ENCODE measurements at regions not wholly inside any gene's neighbourhood (a gene's known extent, or its start where the extent isn't known, plus 50 kb on each side); places are given as distances from the start of the nearest gene placed in this dataset.
"Not testable (repeated sequence)": the region's sequence is repeated elsewhere in the genome, so short reads cannot be mapped to it uniquely, and the experiment has no call there.

DNA sequence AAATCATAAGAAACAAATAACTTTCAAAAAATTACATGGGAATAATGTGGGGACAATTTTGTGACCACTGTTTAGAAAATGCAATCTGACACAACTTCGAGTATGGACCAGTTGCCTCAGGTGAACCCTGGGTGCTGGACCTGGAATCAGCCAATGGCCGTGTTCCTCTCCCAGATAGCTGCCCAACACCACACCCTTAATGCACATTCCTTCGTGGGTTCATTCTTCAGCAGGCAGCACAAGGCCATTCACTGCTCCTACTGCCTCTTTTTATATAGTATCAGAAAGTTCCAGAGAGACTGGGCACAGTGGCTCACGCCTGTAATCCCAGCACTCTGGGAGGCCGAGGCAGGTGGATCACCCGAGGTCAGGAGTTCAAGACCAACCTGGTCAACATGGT is 89.1 kb upstream of the PARD3 start:
- H3K4me1 ChIP-seq (ENCODE audit: insufficient read depth, low read length, poor library complexity, severe bottlenecking): peaks cover 35% of the 10 kb centered on the region
- H3K27ac ChIP-seq (ENCODE audit: low read depth, low read length, poor library complexity, severe bottlenecking): no peak overlapping the region
- ChIA-PET CTCF (no interaction called here), POLR2A (ENCODE audit: low non-redundant PET) (no interaction called here)
- H3K36me3 ChIP-seq (ENCODE audit: insufficient read depth, low read length, poor library complexity, severe bottlenecking): no peaks in the 10 kb centered on the region
- intact Hi-C loops (cut with micrococcal nuclease; ENCODE audit: unreplicated experiment): no loop called here
- no TSS peak for BruUV-seq (replicated peaks)
- no peak for DNase-seq (ENCODE audit: low spot score)
- TF ChIP-seq, protein P1, sequence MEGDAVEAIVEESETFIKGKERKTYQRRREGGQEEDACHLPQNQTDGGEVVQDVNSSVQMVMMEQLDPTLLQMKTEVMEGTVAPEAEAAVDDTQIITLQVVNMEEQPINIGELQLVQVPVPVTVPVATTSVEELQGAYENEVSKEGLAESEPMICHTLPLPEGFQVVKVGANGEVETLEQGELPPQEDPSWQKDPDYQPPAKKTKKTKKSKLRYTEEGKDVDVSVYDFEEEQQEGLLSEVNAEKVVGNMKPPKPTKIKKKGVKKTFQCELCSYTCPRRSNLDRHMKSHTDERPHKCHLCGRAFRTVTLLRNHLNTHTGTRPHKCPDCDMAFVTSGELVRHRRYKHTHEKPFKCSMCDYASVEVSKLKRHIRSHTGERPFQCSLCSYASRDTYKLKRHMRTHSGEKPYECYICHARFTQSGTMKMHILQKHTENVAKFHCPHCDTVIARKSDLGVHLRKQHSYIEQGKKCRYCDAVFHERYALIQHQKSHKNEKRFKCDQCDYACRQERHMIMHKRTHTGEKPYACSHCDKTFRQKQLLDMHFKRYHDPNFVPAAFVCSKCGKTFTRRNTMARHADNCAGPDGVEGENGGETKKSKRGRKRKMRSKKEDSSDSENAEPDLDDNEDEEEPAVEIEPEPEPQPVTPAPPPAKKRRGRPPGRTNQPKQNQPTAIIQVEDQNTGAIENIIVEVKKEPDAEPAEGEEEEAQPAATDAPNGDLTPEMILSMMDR (conservative IDR thresholded peaks at IDR 0.05; ENCODE audit: low read depth, low read length): no peak
- no peak for TF ChIP-seq EZH2 (IDR thresholded peaks at IDR 0.05; ENCODE audit: borderline replicate concordance, low read depth, low read length, poor library complexity, severe bottlenecking)
- H3K9me3 ChIP-seq (ENCODE audit: low read depth, low read length, poor library complexity, severe bottlenecking): no peaks in the 10 kb centered on the region
- H3K4me3 ChIP-seq (ENCODE audit: low read depth, low read length, poor library complexity, severe bottlenecking): no peak overlapping the region
- no peaks in the 10 kb centered on the region for H3K27me3 ChIP-seq (replicated peaks; ENCODE audit: insufficient read depth, low read depth, low read length, poor library complexity)

DNA sequence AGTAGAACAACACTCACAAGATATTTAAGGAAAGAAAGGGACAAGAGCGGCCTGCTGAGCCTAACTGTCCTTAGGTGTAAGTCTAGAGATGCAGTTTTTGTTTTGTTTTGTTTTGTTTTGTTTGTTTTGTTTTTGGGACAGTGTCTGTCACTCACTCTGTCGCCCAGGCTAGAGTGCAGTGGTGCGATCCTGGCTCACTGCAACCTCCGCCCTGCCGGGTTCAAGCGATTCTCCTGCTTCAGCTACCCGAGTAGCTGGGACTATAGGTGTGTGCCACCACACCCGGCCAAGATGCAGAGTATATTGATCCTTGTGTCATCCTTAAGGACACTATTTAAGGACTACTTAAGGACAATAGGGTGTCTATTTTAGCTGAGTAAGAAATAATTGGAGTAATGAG is 84.1 kb upstream of the PARD3 start:
- TF ChIP-seq, protein P1 (conservative IDR thresholded peaks at IDR 0.05; ENCODE audit: low read depth, low read length): no peak
- TF ChIP-seq EZH2 (IDR thresholded peaks at IDR 0.05; ENCODE audit: borderline replicate concordance, low read depth, low read length, poor library complexity, severe bottlenecking): no peak
- H3K4me3 ChIP-seq (ENCODE audit: low read depth, low read length, poor library complexity, severe bottlenecking): no peak overlapping the region
- no TSS peak for BruUV-seq (replicated peaks)
- no peaks in the 10 kb centered on the region for H3K27me3 ChIP-seq (replicated peaks; ENCODE audit: insufficient read depth, low read depth, low read length, poor library complexity)
- DNase-seq (ENCODE audit: low spot score): no peak
- POLR2A ChIA-PET (ENCODE audit: low non-redundant PET): interaction anchor here (0.6 kb wide), 1 partner anchor 47 kb away, joined by 8 read pairs; no protein-coding TSS in a partner anchor
- CTCF ChIA-PET: no interaction called here
- no peak overlapping the region for H3K27ac ChIP-seq (ENCODE audit: low read depth, low read length, poor library complexity, severe bottlenecking)
- intact Hi-C loops (cut with micrococcal nuclease; ENCODE audit: unreplicated experiment): no loop called here
- no peaks in the 10 kb centered on the region for H3K4me1 ChIP-seq (ENCODE audit: insufficient read depth, low read length, poor library complexity, severe bottlenecking)
- H3K9me3 ChIP-seq (ENCODE audit: low read depth, low read length, poor library complexity, severe bottlenecking): no peaks in the 10 kb centered on the region
- H3K36me3 ChIP-seq (ENCODE audit: insufficient read depth, low read length, poor library complexity, severe bottlenecking): no peaks in the 10 kb centered on the region

DNA sequence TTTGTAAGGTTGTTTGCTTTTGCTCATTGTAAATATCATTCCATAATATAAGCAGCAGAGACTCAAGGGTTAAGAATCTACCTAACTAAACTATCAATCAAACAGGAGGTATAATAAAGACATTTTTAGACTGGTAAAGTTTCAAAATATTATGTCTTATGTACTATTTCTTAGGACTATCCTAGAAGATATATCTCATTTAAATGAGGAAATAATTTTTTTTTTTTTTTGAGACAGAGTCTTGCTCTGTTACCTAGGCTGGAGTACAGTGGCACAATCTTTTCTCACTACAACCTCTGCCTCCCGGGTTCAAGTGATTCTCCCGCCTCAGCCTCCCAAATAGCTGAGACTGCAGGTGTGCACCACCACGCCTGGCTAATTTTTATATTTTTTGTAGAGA is 80.9 kb upstream of the PARD3 start:
- H3K9me3 ChIP-seq (ENCODE audit: low read depth, low read length, poor library complexity, severe bottlenecking): no peaks in the 10 kb centered on the region
- ChIA-PET CTCF (no interaction called here), POLR2A (ENCODE audit: low non-redundant PET) (no interaction called here)
- no peak overlapping the region for H3K27ac ChIP-seq (ENCODE audit: low read depth, low read length, poor library complexity, severe bottlenecking)
- DNase-seq (ENCODE audit: low spot score): no peak
- H3K36me3 ChIP-seq (ENCODE audit: insufficient read depth, low read length, poor library complexity, severe bottlenecking): no peaks in the 10 kb centered on the region
- H3K4me3 ChIP-seq (ENCODE audit: low read depth, low read length, poor library complexity, severe bottlenecking): no peak overlapping the region
- no peaks in the 10 kb centered on the region for H3K27me3 ChIP-seq (replicated peaks; ENCODE audit: insufficient read depth, low read depth, low read length, poor library complexity)
- TF ChIP-seq, protein P1 (conservative IDR thresholded peaks at IDR 0.05; ENCODE audit: low read depth, low read length): no peak
- TF ChIP-seq EZH2 (IDR thresholded peaks at IDR 0.05; ENCODE audit: borderline replicate concordance, low read depth, low read length, poor library complexity, severe bottlenecking): no peak
- intact Hi-C loops (cut with micrococcal nuclease; ENCODE audit: unreplicated experiment): no loop called here
- no peaks in the 10 kb centered on the region for H3K4me1 ChIP-seq (ENCODE audit: insufficient read depth, low read length, poor library complexity, severe bottlenecking)
- no TSS peak for BruUV-seq (replicated peaks)

DNA sequence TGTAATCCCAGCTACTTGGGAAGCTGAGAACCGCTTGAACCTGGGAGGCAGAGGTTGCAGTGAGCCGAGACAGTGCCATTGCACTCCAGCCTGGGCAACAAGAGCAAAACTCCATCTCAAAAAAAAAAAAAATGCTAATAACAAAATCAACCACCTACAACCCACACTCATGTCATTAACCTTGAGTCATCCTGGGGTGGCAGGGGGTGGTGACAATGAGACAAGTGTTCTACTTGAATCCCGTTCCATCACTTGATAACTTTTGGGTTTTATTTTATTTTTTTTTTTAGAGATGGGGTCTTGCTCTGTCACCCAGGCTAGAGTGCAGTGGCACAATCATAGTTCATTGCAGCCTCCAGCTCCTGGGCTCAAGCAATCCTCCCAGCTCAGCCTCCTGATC is 80.0 kb upstream of the PARD3 start:
- CTCF ChIA-PET; intact Hi-C loops (cut with micrococcal nuclease; ENCODE audit: unreplicated experiment): not testable (repeated sequence)

DNA sequence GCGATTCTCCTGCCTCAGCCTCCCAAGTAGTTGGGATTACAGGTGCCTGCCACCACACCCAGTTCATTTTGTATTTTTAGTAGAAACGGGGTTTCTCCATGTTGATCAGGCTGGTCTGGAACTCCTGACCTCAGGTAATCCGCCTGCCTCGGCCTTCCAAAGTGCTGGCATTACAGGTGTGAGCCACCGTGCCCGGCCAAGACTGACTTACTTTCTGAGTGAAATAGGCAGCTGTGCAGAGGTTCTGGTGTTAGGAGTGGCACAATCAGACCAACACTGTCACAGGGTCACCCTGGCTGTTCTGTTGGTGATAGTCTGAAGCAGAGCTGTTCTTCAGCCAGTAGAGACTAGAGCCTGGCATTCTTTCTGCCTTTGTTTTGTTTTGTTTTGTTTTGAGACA is 77.4 kb upstream of the PARD3 start:
- H3K9me3 ChIP-seq (ENCODE audit: low read depth, low read length, poor library complexity, severe bottlenecking); BruUV-seq (replicated peaks); CTCF ChIA-PET; H3K4me1 ChIP-seq (ENCODE audit: insufficient read depth, low read length, poor library complexity, severe bottlenecking); POLR2A ChIA-PET (ENCODE audit: low non-redundant PET); H3K27me3 ChIP-seq (replicated peaks; ENCODE audit: insufficient read depth, low read depth, low read length, poor library complexity); H3K4me3 ChIP-seq (ENCODE audit: low read depth, low read length, poor library complexity, severe bottlenecking); intact Hi-C loops (cut with micrococcal nuclease; ENCODE audit: unreplicated experiment); DNase-seq (ENCODE audit: low spot score); H3K36me3 ChIP-seq (ENCODE audit: insufficient read depth, low read length, poor library complexity, severe bottlenecking); H3K27ac ChIP-seq (ENCODE audit: low read depth, low read length, poor library complexity, severe bottlenecking): not testable (repeated sequence)

More for the DNA sequence above, 80.0 kb upstream of the PARD3 start:
- H3K36me3 ChIP-seq (ENCODE audit: insufficient read depth, low read length, poor library complexity, severe bottlenecking); H3K4me1 ChIP-seq (ENCODE audit: insufficient read depth, low read length, poor library complexity, severe bottlenecking); BruUV-seq (replicated peaks); H3K9me3 ChIP-seq (ENCODE audit: low read depth, low read length, poor library complexity, severe bottlenecking); H3K4me3 ChIP-seq (ENCODE audit: low read depth, low read length, poor library complexity, severe bottlenecking); DNase-seq (ENCODE audit: low spot score); H3K27me3 ChIP-seq (replicated peaks; ENCODE audit: insufficient read depth, low read depth, low read length, poor library complexity); POLR2A ChIA-PET (ENCODE audit: low non-redundant PET); H3K27ac ChIP-seq (ENCODE audit: low read depth, low read length, poor library complexity, severe bottlenecking): not testable (repeated sequence)
